ENCODE measurements at regions not wholly inside any gene's neighbourhood (a gene's known extent, or its start where the extent isn't known, plus 50 kb on each side); places are given as distances from the start of the nearest gene placed in this dataset.

DNA sequence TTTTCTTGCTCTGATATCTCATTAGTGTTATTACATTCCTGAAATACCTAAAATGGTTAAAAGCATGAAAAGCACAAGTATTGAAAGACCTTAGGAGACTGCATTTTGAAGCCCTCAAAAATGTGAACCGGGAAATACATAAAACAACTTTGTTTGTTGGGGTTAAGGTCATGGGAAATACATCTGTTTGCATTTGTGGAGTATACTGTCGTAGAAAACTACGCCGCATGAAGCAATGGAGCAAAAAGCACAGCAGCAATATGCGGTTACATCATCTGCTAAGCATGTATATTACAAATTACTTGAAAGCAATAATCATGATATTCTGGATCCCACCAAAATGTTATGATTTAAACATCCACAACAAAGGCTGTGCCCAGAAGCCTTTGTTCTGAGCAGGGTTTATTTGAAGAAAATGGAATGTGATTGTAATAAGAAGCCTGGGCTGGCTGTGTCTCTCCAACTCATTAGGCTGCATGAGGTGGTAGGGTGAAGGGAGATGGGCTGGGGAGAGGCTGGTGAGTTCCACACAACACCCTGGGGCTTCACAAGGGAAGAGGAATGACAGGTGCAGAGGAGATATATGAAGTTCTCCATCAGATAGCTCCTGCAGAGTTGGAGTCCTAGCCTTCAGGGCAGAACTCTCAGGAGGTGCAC, 64.7 kb upstream of the LIN7C start (continued):
- TF ChIP-seq, protein P1, sequence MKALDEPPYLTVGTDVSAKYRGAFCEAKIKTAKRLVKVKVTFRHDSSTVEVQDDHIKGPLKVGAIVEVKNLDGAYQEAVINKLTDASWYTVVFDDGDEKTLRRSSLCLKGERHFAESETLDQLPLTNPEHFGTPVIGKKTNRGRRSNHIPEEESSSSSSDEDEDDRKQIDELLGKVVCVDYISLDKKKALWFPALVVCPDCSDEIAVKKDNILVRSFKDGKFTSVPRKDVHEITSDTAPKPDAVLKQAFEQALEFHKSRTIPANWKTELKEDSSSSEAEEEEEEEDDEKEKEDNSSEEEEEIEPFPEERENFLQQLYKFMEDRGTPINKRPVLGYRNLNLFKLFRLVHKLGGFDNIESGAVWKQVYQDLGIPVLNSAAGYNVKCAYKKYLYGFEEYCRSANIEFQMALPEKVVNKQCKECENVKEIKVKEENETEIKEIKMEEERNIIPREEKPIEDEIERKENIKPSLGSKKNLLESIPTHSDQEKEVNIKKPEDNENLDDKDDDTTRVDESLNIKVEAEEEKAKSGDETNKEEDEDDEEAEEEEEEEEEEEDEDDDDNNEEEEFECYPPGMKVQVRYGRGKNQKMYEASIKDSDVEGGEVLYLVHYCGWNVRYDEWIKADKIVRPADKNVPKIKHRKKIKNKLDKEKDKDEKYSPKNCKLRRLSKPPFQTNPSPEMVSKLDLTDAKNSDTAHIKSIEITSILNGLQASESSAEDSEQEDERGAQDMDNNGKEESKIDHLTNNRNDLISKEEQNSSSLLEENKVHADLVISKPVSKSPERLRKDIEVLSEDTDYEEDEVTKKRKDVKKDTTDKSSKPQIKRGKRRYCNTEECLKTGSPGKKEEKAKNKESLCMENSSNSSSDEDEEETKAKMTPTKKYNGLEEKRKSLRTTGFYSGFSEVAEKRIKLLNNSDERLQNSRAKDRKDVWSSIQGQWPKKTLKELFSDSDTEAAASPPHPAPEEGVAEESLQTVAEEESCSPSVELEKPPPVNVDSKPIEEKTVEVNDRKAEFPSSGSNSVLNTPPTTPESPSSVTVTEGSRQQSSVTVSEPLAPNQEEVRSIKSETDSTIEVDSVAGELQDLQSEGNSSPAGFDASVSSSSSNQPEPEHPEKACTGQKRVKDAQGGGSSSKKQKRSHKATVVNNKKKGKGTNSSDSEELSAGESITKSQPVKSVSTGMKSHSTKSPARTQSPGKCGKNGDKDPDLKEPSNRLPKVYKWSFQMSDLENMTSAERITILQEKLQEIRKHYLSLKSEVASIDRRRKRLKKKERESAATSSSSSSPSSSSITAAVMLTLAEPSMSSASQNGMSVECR (CRISPR knock-in tag; IDR thresholded peaks at IDR 0.05; ENCODE audit: borderline replicate concordance), result no peak
- TF ChIP-seq TEAD1 (CRISPR knock-in tag; IDR thresholded peaks at IDR 0.05) (no peak), MXD4 (CRISPR knock-in tag; IDR thresholded peaks at IDR 0.05; ENCODE audit: borderline replicate concordance) (no peak), RORB (CRISPR knock-in tag; IDR thresholded peaks at IDR 0.05) (no peak), KAT7 (CRISPR knock-in tag; IDR thresholded peaks at IDR 0.05; ENCODE audit: borderline replicate concordance) (no peak), NFYB (CRISPR knock-in tag; conservative IDR thresholded peaks at IDR 0.05; ENCODE audit: low read depth) (no peak), NR2C2 (CRISPR knock-in tag; IDR thresholded peaks at IDR 0.05) (no peak), TP53 (CRISPR knock-in tag; IDR thresholded peaks at IDR 0.05) (no peak), ZNF396 (CRISPR knock-in tag; IDR thresholded peaks at IDR 0.05; ENCODE audit: borderline replicate concordance) (no peak), CREM (CRISPR knock-in tag; IDR thresholded peaks at IDR 0.05) (no peak), OVOL2 (CRISPR knock-in tag; IDR thresholded peaks at IDR 0.05; ENCODE audit: borderline replicate concordance) (no peak)
- TF ChIP-seq, protein P2, sequence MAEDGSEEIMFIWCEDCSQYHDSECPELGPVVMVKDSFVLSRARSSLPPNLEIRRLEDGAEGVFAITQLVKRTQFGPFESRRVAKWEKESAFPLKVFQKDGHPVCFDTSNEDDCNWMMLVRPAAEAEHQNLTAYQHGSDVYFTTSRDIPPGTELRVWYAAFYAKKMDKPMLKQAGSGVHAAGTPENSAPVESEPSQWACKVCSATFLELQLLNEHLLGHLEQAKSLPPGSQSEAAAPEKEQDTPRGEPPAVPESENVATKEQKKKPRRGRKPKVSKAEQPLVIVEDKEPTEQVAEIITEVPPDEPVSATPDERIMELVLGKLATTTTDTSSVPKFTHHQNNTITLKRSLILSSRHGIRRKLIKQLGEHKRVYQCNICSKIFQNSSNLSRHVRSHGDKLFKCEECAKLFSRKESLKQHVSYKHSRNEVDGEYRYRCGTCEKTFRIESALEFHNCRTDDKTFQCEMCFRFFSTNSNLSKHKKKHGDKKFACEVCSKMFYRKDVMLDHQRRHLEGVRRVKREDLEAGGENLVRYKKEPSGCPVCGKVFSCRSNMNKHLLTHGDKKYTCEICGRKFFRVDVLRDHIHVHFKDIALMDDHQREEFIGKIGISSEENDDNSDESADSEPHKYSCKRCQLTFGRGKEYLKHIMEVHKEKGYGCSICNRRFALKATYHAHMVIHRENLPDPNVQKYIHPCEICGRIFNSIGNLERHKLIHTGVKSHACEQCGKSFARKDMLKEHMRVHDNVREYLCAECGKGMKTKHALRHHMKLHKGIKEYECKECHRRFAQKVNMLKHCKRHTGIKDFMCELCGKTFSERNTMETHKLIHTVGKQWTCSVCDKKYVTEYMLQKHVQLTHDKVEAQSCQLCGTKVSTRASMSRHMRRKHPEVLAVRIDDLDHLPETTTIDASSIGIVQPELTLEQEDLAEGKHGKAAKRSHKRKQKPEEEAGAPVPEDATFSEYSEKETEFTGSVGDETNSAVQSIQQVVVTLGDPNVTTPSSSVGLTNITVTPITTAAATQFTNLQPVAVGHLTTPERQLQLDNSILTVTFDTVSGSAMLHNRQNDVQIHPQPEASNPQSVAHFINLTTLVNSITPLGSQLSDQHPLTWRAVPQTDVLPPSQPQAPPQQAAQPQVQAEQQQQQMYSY (CRISPR knock-in tag; IDR thresholded peaks at IDR 0.05), result no peak
- TF ChIP-seq, protein P3, sequence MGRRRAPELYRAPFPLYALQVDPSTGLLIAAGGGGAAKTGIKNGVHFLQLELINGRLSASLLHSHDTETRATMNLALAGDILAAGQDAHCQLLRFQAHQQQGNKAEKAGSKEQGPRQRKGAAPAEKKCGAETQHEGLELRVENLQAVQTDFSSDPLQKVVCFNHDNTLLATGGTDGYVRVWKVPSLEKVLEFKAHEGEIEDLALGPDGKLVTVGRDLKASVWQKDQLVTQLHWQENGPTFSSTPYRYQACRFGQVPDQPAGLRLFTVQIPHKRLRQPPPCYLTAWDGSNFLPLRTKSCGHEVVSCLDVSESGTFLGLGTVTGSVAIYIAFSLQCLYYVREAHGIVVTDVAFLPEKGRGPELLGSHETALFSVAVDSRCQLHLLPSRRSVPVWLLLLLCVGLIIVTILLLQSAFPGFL (CRISPR knock-in tag; IDR thresholded peaks at IDR 0.05; ENCODE audit: borderline replicate concordance), result no peak
- TF ChIP-seq, protein P4, sequence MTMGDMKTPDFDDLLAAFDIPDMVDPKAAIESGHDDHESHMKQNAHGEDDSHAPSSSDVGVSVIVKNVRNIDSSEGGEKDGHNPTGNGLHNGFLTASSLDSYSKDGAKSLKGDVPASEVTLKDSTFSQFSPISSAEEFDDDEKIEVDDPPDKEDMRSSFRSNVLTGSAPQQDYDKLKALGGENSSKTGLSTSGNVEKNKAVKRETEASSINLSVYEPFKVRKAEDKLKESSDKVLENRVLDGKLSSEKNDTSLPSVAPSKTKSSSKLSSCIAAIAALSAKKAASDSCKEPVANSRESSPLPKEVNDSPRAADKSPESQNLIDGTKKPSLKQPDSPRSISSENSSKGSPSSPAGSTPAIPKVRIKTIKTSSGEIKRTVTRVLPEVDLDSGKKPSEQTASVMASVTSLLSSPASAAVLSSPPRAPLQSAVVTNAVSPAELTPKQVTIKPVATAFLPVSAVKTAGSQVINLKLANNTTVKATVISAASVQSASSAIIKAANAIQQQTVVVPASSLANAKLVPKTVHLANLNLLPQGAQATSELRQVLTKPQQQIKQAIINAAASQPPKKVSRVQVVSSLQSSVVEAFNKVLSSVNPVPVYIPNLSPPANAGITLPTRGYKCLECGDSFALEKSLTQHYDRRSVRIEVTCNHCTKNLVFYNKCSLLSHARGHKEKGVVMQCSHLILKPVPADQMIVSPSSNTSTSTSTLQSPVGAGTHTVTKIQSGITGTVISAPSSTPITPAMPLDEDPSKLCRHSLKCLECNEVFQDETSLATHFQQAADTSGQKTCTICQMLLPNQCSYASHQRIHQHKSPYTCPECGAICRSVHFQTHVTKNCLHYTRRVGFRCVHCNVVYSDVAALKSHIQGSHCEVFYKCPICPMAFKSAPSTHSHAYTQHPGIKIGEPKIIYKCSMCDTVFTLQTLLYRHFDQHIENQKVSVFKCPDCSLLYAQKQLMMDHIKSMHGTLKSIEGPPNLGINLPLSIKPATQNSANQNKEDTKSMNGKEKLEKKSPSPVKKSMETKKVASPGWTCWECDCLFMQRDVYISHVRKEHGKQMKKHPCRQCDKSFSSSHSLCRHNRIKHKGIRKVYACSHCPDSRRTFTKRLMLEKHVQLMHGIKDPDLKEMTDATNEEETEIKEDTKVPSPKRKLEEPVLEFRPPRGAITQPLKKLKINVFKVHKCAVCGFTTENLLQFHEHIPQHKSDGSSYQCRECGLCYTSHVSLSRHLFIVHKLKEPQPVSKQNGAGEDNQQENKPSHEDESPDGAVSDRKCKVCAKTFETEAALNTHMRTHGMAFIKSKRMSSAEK (CRISPR knock-in tag; IDR thresholded peaks at IDR 0.05; ENCODE audit: borderline replicate concordance), result no peak
